HCT116 (cell line): ENCODE measurements at regions not wholly inside any gene's neighbourhood (a gene's known extent, or its start where the extent isn't known, plus 50 kb on each side); places are given as distances from the start of the nearest gene placed in this dataset.

Source experiments
- ATAC-seq: fragments of 200-7000 bp; cut with Tn5 transposase; 2 replicates; pipeline ENCODE4 v1.9.1; 2020; ENCODE audit warnings: mild to moderate bottlenecking, moderate library complexity
- BruUV-seq: library from RNA; stranded (reverse); fragments of 400-500 nt; replicated peaks from 2 replicates; lab custom pipeline; 2021; lab: Mats Ljungman, UMichigan
- CTCF ChIA-PET: fragments of 300-600 bp; sonication (Branson Sonifier 250); formaldehyde crosslinking; loops from one replicate; lab custom pipeline; 2021; ENCODE audit warnings: antibody characterized with exemption; lab: Charles Lee
- POLR2A ChIA-PET: fragments of 300-600, 350-600 bp; sonication (Branson Sonifier 250); formaldehyde crosslinking; loops from one replicate; lab custom pipeline; 2021; ENCODE audit warnings: antibody characterized with exemption; lab: Charles Lee
- RAD21 ChIA-PET, 2 experiments: fragments of 300-600 bp; sonication (Branson Sonifier 250); formaldehyde crosslinking; loops; one replicate each; lab custom pipeline; 2023; ENCODE audit warnings: low total read pairs in 2 of 2; ENCODE audit not compliant: uncharacterized antibody in 2 of 2, unreplicated experiment in 2 of 2, low non-redundant PET in 1 of 2; lab: Charles Lee
- DNase-seq: peaks from one replicate; pipeline ENCODE4 v3.0.0-alpha.2; 2010; ENCODE audit warnings: low read depth, low spot score
- H2AFZ ChIP-seq: fragments of 200-600 bp; shearing (Covaris generic), sonication (generic); 2 replicates; pipeline ENCODE4 v1.6.1; 2017; ENCODE audit warnings: low read depth, mixed run types, mixed read lengths, antibody characterized with exemption, low read length; ENCODE audit not compliant: poor library complexity, severe bottlenecking
- H3K27ac ChIP-seq: 2 replicates; pipeline ENCODE4 v1.5.1; 2012; ENCODE audit warnings: low read depth, low read length
- H3K27me3 ChIP-seq: fragments of 200-600 bp; sonication (generic); 2 replicates; pipeline ENCODE4 v1.6.1; 2016; ENCODE audit warnings: mixed run types, low read length, mixed read lengths; ENCODE audit not compliant: insufficient read depth
- H3K36me3 ChIP-seq, 2 experiments: fragments of 200-500 bp in 1 of 2; fragments of 200-600 bp in 1 of 2; sonication (Bioruptor generic) in 1 of 2; sonication (generic) in 1 of 2; 2 replicates each; pipeline versions ENCODE4 v1.5.1 to v1.6.1; 2014 to 2016; ENCODE audit warnings: low read length in 2 of 2, inconsistent platforms in 1 of 2, mixed read lengths in 1 of 2, mixed run types in 1 of 2; ENCODE audit not compliant: insufficient read depth in 2 of 2, control insufficient read depth in 1 of 2
- H3K4me1 ChIP-seq, 2 experiments: fragments of 200-600 bp in 1 of 2; sonication (generic) in 1 of 2; 2 replicates each; pipeline versions ENCODE4 v1.5.1 to v1.6.1; 2012 to 2017; ENCODE audit warnings: low read length in 2 of 2, inconsistent platforms in 1 of 2, mild to moderate bottlenecking in 1 of 2, mixed read lengths in 1 of 2, mixed run types in 1 of 2, moderate library complexity in 1 of 2; ENCODE audit not compliant: insufficient read depth in 2 of 2, control insufficient read depth in 1 of 2
- H3K4me2 ChIP-seq: fragments of 200-600 bp; sonication (generic); 2 replicates; pipeline ENCODE4 v1.6.1; 2017; ENCODE audit warnings: mixed run types, low read length, mixed read lengths
- H3K4me3 ChIP-seq, 2 experiments: fragments of 200-600 bp in 1 of 2; sonication (generic) in 1 of 2; replicated peaks in 1 of 2; 2 replicates each; pipeline ENCODE4 v1.5.1; 2011 to 2016; ENCODE audit warnings: low read length in 2 of 2, control low read depth in 1 of 2, low read depth in 1 of 2, mild to moderate bottlenecking in 1 of 2, mixed read lengths in 1 of 2, mixed run types in 1 of 2
- H3K79me2 ChIP-seq: fragments of 200-600 bp; sonication (generic); 2 replicates; pipeline ENCODE4 v1.6.1; 2017; ENCODE audit warnings: mild to moderate bottlenecking, mixed run types, low read length, moderate library complexity, mixed read lengths; ENCODE audit not compliant: insufficient read depth
- H3K9ac ChIP-seq: fragments of 200-600 bp; sonication (generic); 2 replicates; pipeline ENCODE4 v1.6.1; 2016; ENCODE audit warnings: low read length, mixed read lengths
- H3K9me2 ChIP-seq: fragments of 200-600 bp; sonication (generic), shearing (Covaris generic); 2 replicates; pipeline ENCODE4 v1.6.1; 2017; ENCODE audit warnings: mixed run types, mild to moderate bottlenecking, moderate library complexity; ENCODE audit not compliant: insufficient read depth
- H3K9me3 ChIP-seq, 2 experiments: fragments of 200-500 bp in 1 of 2; fragments of 200-600 bp in 1 of 2; sonication (Bioruptor generic) in 1 of 2; sonication (generic) in 1 of 2; 2 replicates each; pipeline ENCODE4 v1.6.1; 2014 to 2017; ENCODE audit warnings: low read length in 2 of 2, mixed read lengths in 2 of 2, inconsistent platforms in 1 of 2, low read depth in 1 of 2, mild to moderate bottlenecking in 1 of 2, mixed run types in 1 of 2, moderate library complexity in 1 of 2; ENCODE audit not compliant: control insufficient read depth in 1 of 2, insufficient read depth in 1 of 2
- H4K20me1 ChIP-seq: fragments of 200-600 bp; sonication (generic), shearing (Covaris generic); 2 replicates; pipeline ENCODE4 v1.6.1; 2017; ENCODE audit warnings: mixed run types, mild to moderate bottlenecking, moderate library complexity; ENCODE audit not compliant: insufficient read depth
- ATF3 ChIP-seq: IDR thresholded peaks from 2 replicates; pipeline ENCODE4 v1.6.1; 2012
- CBX3 ChIP-seq: IDR thresholded peaks from 2 replicates; pipeline ENCODE4 v1.6.1; 2012; ENCODE audit warnings: low read depth
- CEBPB ChIP-seq: IDR thresholded peaks from 2 replicates; pipeline ENCODE4 v1.6.1; 2012; ENCODE audit warnings: low read depth
- EGR1 ChIP-seq: IDR thresholded peaks from 2 replicates; pipeline ENCODE4 v1.6.1; 2012; ENCODE audit warnings: low read depth
- ELF1 ChIP-seq: IDR thresholded peaks from 2 replicates; pipeline ENCODE4 v1.6.1; 2012; ENCODE audit warnings: low read depth, borderline replicate concordance
- EZH2 ChIP-seq: fragments of 200-600 bp; sonication (generic); IDR thresholded peaks from 2 replicates; pipeline ENCODE4 v1.6.1; 2017; ENCODE audit warnings: antibody characterized with exemption, mixed run types
- EZH2phosphoT487 ChIP-seq: fragments of 200-600 bp; IDR thresholded peaks from 2 replicates; pipeline ENCODE4 v1.6.1; 2018; ENCODE audit warnings: antibody characterized with exemption, borderline replicate concordance
- FOSL1 ChIP-seq: IDR thresholded peaks from 2 replicates; pipeline ENCODE4 v1.6.1; 2012; ENCODE audit warnings: low read depth
- JUND ChIP-seq: IDR thresholded peaks from 2 replicates; pipeline ENCODE4 v1.6.1; 2012
- POLR2AphosphoS5 ChIP-seq: IDR thresholded peaks from 2 replicates; pipeline ENCODE4 v1.6.1; 2011; ENCODE audit warnings: mild to moderate bottlenecking, low read depth, low read length, moderate library complexity
- RAD21 ChIP-seq: IDR thresholded peaks from 2 replicates; pipeline ENCODE4 v1.6.1; 2012; ENCODE audit warnings: low read depth, mild to moderate bottlenecking
- SIN3A ChIP-seq: IDR thresholded peaks from 2 replicates; pipeline ENCODE4 v1.6.1; 2012; ENCODE audit warnings: low read depth
- SP1 ChIP-seq: IDR thresholded peaks from 2 replicates; pipeline ENCODE4 v1.6.1; 2012; ENCODE audit warnings: low read depth
- SRF ChIP-seq: IDR thresholded peaks from 2 replicates; pipeline ENCODE4 v1.6.1; 2012; ENCODE audit warnings: low read depth
- TCF7L2 ChIP-seq: IDR thresholded peaks from 2 replicates; pipeline ENCODE4 v1.7.0; 2011; ENCODE audit warnings: borderline replicate concordance, inconsistent platforms; ENCODE audit not compliant: insufficient read depth, insufficient read length; ENCODE audit errors: extremely low read depth
- YY1 ChIP-seq: IDR thresholded peaks from 2 replicates; pipeline ENCODE4 v1.6.1; 2011; ENCODE audit warnings: low read length, low read depth, moderate library complexity, mild to moderate bottlenecking; ENCODE audit not compliant: insufficient replicate concordance; ENCODE audit errors: extremely low read depth
- ZBTB33 ChIP-seq: IDR thresholded peaks from 2 replicates; pipeline ENCODE4 v1.6.1; 2011; ENCODE audit warnings: mild to moderate bottlenecking, low read length, moderate library complexity; ENCODE audit not compliant: insufficient replicate concordance; ENCODE audit errors: extremely low read depth
- ZFX ChIP-seq: fragments of 450-650 bp; IDR thresholded peaks from 2 replicates; pipeline ENCODE4 v1.6.1; 2017
- ZNF274 ChIP-seq: fragments of 200-500 bp; sonication (Bioruptor generic); IDR thresholded peaks from 2 replicates; pipeline ENCODE4 v1.6.1; 2014; ENCODE audit warnings: mild to moderate bottlenecking, low read depth, low read length, inconsistent platforms
- intact Hi-C: fragments of 100-400 bp; cut with micrococcal nuclease; formaldehyde crosslinking; loops from 2 replicates; pipeline ENCODE4 v1.10.0; 2022
- TF ChIP-seq, protein P1 (sequence below): IDR thresholded peaks from 2 replicates; pipeline ENCODE4 v1.6.1; 2012

DNA sequence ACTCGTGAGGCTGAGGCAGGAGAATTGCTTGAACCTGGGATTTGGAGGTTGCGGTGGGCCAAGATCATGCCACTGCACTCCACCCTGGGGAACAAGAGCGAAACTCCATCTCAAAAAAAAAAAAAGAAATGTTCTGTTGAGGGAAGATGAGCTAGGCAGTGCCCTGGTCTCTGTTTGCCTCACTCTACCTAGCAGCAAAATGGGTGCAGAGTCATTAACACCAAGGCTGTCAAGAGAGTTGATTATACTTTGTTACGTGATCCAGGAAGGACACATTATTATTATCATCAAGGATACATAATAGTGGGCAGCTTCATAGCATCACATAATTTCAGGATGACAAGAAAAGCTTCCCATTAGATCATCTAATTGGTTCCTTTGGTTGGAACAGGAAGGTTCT lies 84.3 kb upstream of the MAP1LC3B2 start:
- TF ChIP-seq ZBTB33 (no peak), CEBPB (no peak), YY1 (no peak), SP1 (no peak), ELF1 (no peak), ZFX (no peak), FOSL1 (no peak), CBX3 (no peak), EZH2phosphoT487 (no peak), ZNF274 (no peak), RAD21 (no peak), POLR2AphosphoS5 (no peak), EGR1 (no peak), TCF7L2 (no peak), EZH2 (no peak), ATF3 (no peak), SRF (no peak), SIN3A (no peak), JUND (no peak)
- TF ChIP-seq, protein P1, sequence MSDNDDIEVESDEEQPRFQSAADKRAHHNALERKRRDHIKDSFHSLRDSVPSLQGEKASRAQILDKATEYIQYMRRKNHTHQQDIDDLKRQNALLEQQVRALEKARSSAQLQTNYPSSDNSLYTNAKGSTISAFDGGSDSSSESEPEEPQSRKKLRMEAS = no peak
- POLR2A ChIA-PET = interaction anchor here (0.6 kb wide), 1 partner anchor 43 kb away, joined by 3 read pairs; no protein-coding TSS in a partner anchor
- no TSS peak for BruUV-seq

More for the DNA sequence above, 84.3 kb upstream of the MAP1LC3B2 start:
- H3K4me1 ChIP-seq = peaks cover 3 to 17% of the 10 kb centered on the region in 2 experiments; a peak in 2 of 4 replicates
- no peaks in the 10 kb centered on the region for H3K36me3 ChIP-seq
- H3K27me3 ChIP-seq = no peaks in the 10 kb centered on the region
- ATAC-seq = no peak
- no peak overlapping the region for H3K27ac ChIP-seq
- no peak overlapping the region for H3K9ac ChIP-seq
- H3K4me2 ChIP-seq = no peak overlapping the region
- no peaks in the 10 kb centered on the region for H3K79me2 ChIP-seq
- RAD21 ChIA-PET = no interaction called here
- CTCF ChIA-PET = no interaction called here
- H3K4me3 ChIP-seq = no peak overlapping the region
- intact Hi-C loops = no loop called here
- no peaks in the 10 kb centered on the region for H4K20me1 ChIP-seq
- H3K9me3 ChIP-seq = peaks cover 12 to 21% of the 10 kb centered on the region in 2 experiments; a peak in 2 of 4 replicates
- DNase-seq = no peak
- H3K9me2 ChIP-seq = no peaks in the 10 kb centered on the region
- no peak overlapping the region for H2AFZ ChIP-seq
